Smooth muscle cell of the brain vasculature (primary cell): ENCODE measurements at regions not wholly inside any gene's neighbourhood (a gene's known extent, or its start where the extent isn't known, plus 50 kb on each side); places are given as distances from the start of the nearest gene placed in this dataset.

Experiments used
- DNase-seq: peaks from one replicate; pipeline ENCODE4 v3.0.0-alpha.2; 2012; ENCODE audit warnings: low read depth, low spot score

DNA sequence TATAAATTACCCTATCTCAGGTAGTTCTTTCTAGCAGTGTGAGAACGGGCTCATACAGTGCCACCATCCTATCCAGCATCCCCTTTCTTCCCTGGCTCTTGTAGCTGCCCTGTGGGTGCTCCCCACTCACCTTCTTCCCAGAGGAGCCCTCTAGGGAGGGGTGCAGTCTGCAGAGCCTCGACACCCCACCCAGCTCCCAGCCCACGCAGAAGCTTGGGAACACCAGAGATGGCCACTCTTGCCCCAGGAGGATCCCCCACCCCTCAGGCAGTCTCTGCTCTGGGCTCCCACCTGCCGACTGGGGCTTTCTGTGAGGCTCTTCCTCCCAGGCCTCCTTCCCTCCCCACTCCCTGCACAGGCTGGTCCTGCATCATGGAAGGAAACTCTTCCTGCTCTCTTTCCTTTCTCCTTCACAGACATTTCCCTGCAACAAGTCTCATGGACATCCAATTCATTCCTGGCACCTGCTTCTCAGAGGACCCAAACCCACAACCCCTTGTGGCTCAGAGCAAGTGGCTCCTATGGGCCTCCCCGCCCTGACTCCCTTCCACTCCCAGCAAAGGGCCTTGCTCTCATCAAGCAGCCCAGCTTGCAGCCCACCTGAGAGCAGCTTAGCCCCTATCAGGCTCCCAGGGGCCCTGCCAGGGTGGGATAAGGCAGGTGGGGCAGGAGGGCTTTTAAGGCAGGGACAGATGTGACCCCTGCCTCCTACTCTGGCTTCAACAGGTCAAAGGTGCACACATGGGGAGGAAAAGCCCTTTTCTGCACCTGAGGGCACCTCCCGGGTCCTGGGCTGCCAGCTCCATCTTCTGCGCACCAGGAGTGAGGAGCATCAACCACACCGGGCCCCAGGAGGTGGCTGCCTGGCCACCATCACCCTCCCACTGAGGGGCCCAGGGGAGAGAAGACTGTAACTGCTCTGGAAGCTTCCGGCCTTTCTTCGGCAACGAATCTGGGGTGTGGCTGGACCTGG, 263.8 kb upstream of the TNRC6C start:
- DNase-seq: no peak

GRCh38 chr17:77695386-77695785, 263.1 kb upstream of the TNRC6C start:
- no peak for DNase-seq

DNA sequence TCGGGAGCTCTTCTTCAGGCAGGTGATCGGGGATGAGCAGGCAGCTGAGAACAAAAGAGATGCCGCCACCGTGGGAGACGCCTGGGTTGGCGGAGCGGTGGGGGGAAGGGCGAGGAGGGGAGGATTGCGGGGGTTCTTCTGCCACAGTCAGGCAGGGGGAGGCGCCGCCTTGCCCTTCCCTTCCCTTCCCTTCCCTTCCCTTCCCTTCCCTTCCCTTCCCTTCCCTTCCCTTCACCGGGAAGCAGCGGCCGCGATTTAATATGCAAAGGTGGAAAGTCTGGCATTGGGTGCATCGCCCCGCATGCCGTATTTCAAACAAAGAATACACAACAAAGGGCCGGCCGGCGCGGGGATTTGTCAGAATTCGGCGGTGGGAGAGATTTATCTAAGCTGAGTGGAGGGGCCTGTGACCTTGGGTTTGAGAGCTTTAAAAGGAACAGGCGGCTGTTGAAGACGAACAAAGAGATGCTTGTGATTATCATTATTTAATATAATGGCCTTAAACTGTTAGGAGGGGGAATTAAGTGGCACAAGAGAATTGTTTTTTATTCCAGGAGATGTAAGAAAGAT, 262.3 kb upstream of the TNRC6C start:
- DNase-seq: no peak

DNA sequence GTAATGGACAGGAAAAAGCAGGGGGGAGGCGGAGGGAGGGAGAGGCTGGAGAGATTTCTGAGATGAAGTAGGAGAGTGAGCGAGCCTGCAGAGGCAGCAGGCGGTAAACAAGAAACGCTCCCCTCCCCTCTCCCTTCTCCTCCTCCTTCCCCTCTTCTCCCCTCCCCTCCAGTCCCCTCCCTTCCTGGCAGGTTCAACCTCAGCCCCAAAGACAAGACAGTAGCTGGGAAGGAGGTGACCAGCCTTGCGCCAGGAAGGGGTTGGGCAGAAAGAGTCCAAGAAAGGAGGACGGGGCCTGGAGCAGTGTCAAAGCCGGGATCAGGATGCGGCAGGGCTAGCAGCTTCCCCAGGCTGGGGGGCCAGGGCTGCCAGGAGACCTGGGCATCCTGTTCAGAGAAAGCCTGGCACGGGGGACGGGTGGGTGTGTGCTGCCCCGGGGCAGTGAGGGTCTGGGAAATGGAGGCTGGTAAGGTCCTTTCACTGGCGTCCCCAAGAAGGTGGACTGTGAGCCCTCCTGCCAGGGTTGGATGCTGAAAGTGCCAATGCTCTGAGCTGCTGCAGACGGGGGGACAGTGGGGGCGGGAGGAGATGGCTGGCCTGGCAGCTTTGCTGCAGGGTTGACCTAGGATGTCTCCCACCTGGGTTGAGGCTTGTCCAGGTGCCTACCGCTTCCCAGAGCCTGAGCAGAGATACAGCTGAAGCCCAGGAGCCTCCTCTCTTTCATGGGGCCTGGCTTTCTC, 261.6 kb upstream of the TNRC6C start:
- DNase-seq: no peak

- no peak for DNase-seq
Observed at GRCh38 chr17:77697480-77698400, 260.8 kb upstream of the TNRC6C start.

GRCh38 chr17:77698903-77699623, 259.4 kb upstream of the TNRC6C start:
- DNase-seq: no peak

GRCh38 chr17:77700165-77700881, 258.2 kb upstream of the TNRC6C start:
- DNase-seq: no peak

DNA sequence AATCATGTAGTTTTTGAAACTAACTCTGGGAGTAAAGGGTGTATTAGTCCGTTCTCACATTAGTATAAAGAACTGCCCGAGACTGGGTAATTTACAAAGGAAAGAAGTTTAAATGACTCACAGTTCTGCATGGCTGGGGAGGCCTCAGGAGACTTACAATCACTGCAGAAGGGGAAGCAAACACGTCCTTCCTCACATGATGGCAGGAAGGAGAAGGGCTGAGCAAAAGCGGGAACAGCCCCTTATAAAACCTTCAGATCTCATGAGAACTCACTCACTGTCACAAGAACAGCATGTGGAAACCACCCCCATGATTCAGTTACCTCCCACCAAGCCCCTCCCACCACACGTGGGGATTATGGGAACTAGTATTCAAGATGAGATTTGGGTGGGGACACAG, 256.5 kb upstream of the TNRC6C start:
- DNase-seq: no peak

DNA sequence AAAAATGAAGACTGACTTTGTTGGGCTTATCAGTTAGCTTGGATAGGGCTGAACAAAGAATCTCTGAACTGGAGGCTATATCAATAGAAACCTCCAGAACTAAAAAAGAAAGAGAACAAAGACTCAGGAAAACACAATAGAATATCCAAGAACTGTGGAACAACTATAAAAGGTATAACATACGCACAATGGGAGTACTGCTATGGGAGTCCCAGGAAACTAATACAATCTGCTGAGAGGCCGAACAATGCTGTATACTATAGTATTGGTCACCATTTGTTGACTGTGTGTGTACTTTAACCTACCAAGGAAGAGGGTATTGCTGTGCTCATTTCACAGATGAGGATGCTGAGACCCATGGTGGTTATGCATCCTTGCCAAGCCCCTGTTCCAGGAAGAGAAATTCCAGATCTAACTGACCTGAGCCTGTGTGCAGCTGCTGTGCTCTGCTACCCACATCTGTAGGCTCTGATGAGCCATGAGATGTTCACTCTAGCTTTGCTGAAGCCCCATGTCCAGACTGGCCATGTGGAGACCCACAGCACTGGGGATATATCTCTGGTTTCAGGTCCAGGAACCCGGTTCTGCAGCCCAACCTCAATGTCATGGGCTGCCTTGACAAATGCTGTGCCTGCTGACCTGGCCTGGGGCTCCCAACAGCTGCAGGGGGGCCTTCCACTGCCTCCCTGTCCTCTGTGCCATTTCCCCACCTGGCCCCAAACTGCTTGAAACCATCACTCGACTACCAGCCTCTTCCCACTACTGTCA, 254.3 kb upstream of the TNRC6C start:
- DNase-seq: no peak

- DNase-seq: no peak
Observed at GRCh38 chr17:77706938-77707337, 251.6 kb upstream of the TNRC6C start.

DNA sequence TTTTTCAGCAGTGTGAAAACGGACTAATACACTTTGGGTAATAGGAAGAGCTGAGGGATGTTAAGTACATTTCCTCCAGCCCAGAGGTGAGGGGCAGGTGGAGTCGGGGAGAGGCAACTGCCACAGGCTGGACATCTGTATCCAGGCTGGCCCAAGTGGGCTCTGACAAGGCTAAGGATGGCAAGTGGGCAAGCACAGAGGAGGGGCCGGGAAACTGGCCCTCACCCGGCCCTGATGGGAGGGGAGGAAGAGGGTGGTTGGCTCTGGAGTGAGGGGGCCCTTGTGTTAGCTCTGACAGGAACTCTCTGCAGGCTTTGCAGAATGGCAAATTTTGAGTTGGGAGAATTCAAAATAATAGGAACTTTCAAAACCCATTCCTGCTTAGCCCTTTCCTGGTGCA, 251.0 kb upstream of the TNRC6C start:
- no peak for DNase-seq

- no peak for DNase-seq
Observed at GRCh38 chr17:77708049-77708448, 250.5 kb upstream of the TNRC6C start.

DNA sequence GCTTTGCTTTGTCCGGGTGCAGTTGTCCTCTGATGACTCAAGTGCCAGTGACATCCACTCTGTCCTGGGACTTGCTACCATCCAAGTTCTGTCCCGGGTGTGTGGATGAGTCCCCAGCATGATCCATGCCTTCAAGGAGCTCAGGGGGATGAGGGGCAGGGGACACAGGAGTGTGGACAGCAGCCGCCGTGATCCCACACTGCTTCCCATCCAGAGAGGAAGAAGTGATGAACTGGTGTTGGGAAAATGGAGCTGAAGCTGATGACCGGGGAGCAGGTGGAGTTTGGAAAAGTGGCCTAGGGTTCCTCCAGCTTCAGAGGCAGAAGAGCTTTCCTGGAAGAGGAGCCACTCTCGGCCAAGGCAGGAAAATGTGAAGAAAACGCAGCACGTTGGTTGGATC, 249.6 kb upstream of the TNRC6C start:
- no peak for DNase-seq

DNA sequence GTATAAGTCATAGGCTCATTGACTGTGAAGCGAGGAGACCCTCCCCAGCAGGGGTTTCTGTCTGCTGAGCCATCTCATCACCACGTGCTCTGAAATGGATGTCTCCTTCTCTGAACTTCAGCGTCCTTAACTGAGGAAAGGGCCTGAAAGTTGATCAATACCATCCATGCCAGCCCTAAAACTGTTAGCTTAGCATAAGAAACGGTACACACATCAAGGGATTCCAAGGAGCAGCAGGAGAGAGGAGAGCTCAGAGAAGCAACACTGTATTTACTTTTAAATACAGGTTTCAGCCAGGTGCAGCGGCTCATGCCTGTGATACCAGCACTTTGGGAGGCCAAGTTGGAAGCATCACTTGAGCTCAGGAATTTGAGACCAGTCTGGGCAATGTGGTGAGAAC, 248.9 kb upstream of the TNRC6C start:
- no peak for DNase-seq

DNA sequence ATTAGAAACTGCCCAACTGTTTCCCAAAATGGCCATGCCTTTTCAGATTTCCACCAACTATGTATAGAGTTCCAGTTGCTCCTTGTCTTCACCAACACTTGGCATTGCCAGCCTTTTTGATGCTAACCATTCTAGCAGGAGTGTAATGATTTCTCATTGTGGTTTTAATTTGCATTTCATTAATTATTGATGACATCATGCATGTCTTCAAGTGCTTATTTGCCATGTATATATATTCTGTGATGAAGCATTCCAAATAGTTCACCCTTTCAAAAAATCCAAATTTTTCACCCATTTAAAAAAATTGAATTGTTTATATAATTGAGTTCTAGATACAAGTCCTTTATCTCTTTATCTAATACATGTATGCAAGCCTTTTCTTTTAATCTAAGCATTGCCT, 245.9 kb upstream of the TNRC6C start:
- no peak for DNase-seq

GRCh38 chr17:77716289-77716926, 242.1 kb upstream of the TNRC6C start:
- no peak for DNase-seq

GRCh38 chr17:77717941-77718668, 240.4 kb upstream of the TNRC6C start:
- no peak for DNase-seq

- DNase-seq: no peak
Observed at GRCh38 chr17:77718669-77718961, 239.9 kb upstream of the TNRC6C start.
